ENCODE measurements at regions not wholly inside any gene's neighbourhood (a gene's known extent, or its start where the extent isn't known, plus 50 kb on each side); places are given as distances from the start of the nearest gene placed in this dataset.

DNA sequence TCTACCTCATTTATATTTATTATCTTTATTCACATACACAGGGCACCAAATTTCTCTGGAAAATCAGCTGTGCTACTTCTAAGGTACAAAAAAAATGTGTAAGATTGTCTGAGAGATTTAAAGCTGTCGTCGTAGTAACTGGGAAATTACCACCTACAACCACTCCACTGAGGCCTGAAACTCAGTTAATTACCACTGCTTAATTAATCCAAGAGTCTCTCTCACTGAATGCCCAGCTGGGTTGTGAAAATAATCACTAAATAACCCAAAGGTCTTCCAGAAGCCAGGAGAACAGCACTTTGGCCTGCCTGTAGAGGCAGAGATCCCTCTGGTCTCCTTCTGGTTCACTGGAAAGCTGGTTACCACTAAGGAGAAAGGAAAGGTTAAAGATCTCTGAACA is 207.2 kb upstream of the TMPO start:
- TF ChIP-seq, protein P1, sequence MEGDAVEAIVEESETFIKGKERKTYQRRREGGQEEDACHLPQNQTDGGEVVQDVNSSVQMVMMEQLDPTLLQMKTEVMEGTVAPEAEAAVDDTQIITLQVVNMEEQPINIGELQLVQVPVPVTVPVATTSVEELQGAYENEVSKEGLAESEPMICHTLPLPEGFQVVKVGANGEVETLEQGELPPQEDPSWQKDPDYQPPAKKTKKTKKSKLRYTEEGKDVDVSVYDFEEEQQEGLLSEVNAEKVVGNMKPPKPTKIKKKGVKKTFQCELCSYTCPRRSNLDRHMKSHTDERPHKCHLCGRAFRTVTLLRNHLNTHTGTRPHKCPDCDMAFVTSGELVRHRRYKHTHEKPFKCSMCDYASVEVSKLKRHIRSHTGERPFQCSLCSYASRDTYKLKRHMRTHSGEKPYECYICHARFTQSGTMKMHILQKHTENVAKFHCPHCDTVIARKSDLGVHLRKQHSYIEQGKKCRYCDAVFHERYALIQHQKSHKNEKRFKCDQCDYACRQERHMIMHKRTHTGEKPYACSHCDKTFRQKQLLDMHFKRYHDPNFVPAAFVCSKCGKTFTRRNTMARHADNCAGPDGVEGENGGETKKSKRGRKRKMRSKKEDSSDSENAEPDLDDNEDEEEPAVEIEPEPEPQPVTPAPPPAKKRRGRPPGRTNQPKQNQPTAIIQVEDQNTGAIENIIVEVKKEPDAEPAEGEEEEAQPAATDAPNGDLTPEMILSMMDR (IDR thresholded peaks at IDR 0.05) = no peak
- TF ChIP-seq POLR2A (IDR thresholded peaks at IDR 0.05) = no peak

All from tibial nerve (tissue), 3 donors.